ENCODE measurements at regions not wholly inside any gene's neighbourhood (a gene's known extent, or its start where the extent isn't known, plus 50 kb on each side); places are given as distances from the start of the nearest gene placed in this dataset.
A peak's percentile ranks its signal among the peaks of the same experiment; 100 is the strongest.

GRCh38 chr12:124416516-124417395 lies 121.9 kb downstream of the RFLNA start:
- no peak for TF ChIP-seq CTCF (IDR thresholded peaks at IDR 0.05; ENCODE audit: insufficient read depth in 1 of 2, low read depth in 1 of 2, low read length in 1 of 2, severe bottlenecking in 1 of 2, unreplicated experiment in 1 of 2)
- POLR2A ChIA-PET: no interaction called here
- H3K36me3 Mint-ChIP-seq (ENCODE audit: insufficient read depth, unreplicated experiment): peaks cover 46% of the 10 kb centered on the region
- CTCF ChIA-PET: no interaction called here
- no peak for DNase-seq
- H3K9me3 ChIP-seq: no peaks in the 10 kb centered on the region
- BruUV-seq (replicated peaks): no TSS peak
- no peak overlapping the region for H3K27ac Mint-ChIP-seq (ENCODE audit: unreplicated experiment)
- no peaks in the 10 kb centered on the region for H3K27me3 Mint-ChIP-seq (ENCODE audit: insufficient read depth, unreplicated experiment)
- no peaks in the 10 kb centered on the region for H3K4me1 ChIP-seq
- H3K27me3 ChIP-seq (replicated peaks; ENCODE audit: control insufficient read depth, insufficient read depth, low read length): no peaks in the 10 kb centered on the region
- H3K4me3 Mint-ChIP-seq (ENCODE audit: unreplicated experiment): no peak overlapping the region
- H3K4me1 Mint-ChIP-seq (ENCODE audit: low read depth, unreplicated experiment): no peaks in the 10 kb centered on the region
- intact Hi-C loops (cut with micrococcal nuclease; ENCODE audit: unreplicated experiment): no loop called here
- no peaks in the 10 kb centered on the region for H3K9me3 Mint-ChIP-seq (ENCODE audit: unreplicated experiment)
- H3K36me3 ChIP-seq (ENCODE audit: control insufficient read depth, insufficient read depth, low read length): peaks cover 3% of the 10 kb centered on the region; the same call in 1 of the 2 replicates
- no peak overlapping the region for H3K4me3 ChIP-seq (ENCODE audit: low read depth, low read length)

GRCh38 chr12:124415064-124415463 lies 120.2 kb downstream of the RFLNA start:
- Mint-ChIP-seq H3K4me3 (ENCODE audit: unreplicated experiment) (no peak overlapping the region), H3K27me3 (ENCODE audit: insufficient read depth, unreplicated experiment) (no peaks in the 10 kb centered on the region), H3K36me3 (ENCODE audit: insufficient read depth, unreplicated experiment) (peaks cover 52% of the 10 kb centered on the region), H3K9me3 (ENCODE audit: unreplicated experiment) (no peaks in the 10 kb centered on the region), H3K27ac (ENCODE audit: unreplicated experiment) (peak overlapping the region; percentile 69), H3K4me1 (ENCODE audit: low read depth, unreplicated experiment) (no peaks in the 10 kb centered on the region)
- Histone ChIP-seq H3K27me3 (replicated peaks; ENCODE audit: control insufficient read depth, insufficient read depth, low read length) (no peaks in the 10 kb centered on the region), H3K36me3 (ENCODE audit: control insufficient read depth, insufficient read depth, low read length) (peaks cover 2% of the 10 kb centered on the region; the same call in 1 of the 2 replicates), H3K9me3 (no peaks in the 10 kb centered on the region), H3K4me1 (no peaks in the 10 kb centered on the region), H3K4me3 (ENCODE audit: low read depth, low read length) (no peak overlapping the region)
- DNase-seq: no peak
- TF ChIP-seq CTCF (IDR thresholded peaks at IDR 0.05; ENCODE audit: insufficient read depth in 1 of 2, low read depth in 1 of 2, low read length in 1 of 2, severe bottlenecking in 1 of 2, unreplicated experiment in 1 of 2): no peak
- CTCF ChIA-PET: no interaction called here
- BruUV-seq (replicated peaks): no TSS peak
- intact Hi-C loops (cut with micrococcal nuclease; ENCODE audit: unreplicated experiment): no loop called here
- POLR2A ChIA-PET: no interaction called here

GRCh38 chr12:124413915-124414314 lies 119.0 kb downstream of the RFLNA start:
- H3K9me3 ChIP-seq: no peaks in the 10 kb centered on the region
- BruUV-seq (replicated peaks): no TSS peak
- no peaks in the 10 kb centered on the region for H3K4me1 Mint-ChIP-seq (ENCODE audit: low read depth, unreplicated experiment)
- H3K36me3 ChIP-seq (ENCODE audit: control insufficient read depth, insufficient read depth, low read length): no peaks in the 10 kb centered on the region
- H3K36me3 Mint-ChIP-seq (ENCODE audit: insufficient read depth, unreplicated experiment): peaks cover 45% of the 10 kb centered on the region
- POLR2A ChIA-PET: no interaction called here
- H3K9me3 Mint-ChIP-seq (ENCODE audit: unreplicated experiment): no peaks in the 10 kb centered on the region
- no peaks in the 10 kb centered on the region for H3K27me3 ChIP-seq (replicated peaks; ENCODE audit: control insufficient read depth, insufficient read depth, low read length)
- intact Hi-C loops (cut with micrococcal nuclease; ENCODE audit: unreplicated experiment): no loop called here
- no peak for TF ChIP-seq CTCF (IDR thresholded peaks at IDR 0.05; ENCODE audit: insufficient read depth in 1 of 2, low read depth in 1 of 2, low read length in 1 of 2, severe bottlenecking in 1 of 2, unreplicated experiment in 1 of 2)
- H3K27ac Mint-ChIP-seq (ENCODE audit: unreplicated experiment): no peak overlapping the region
- no peak overlapping the region for H3K4me3 ChIP-seq (ENCODE audit: low read depth, low read length)
- DNase-seq: no peak
- CTCF ChIA-PET: no interaction called here
- no peak overlapping the region for H3K4me3 Mint-ChIP-seq (ENCODE audit: unreplicated experiment)
- no peaks in the 10 kb centered on the region for H3K27me3 Mint-ChIP-seq (ENCODE audit: insufficient read depth, unreplicated experiment)
- no peaks in the 10 kb centered on the region for H3K4me1 ChIP-seq

Data from Caco-2 (cell line).